GM23248 (cell line): ENCODE measurements at regions not wholly inside any gene's neighbourhood (a gene's known extent, or its start where the extent isn't known, plus 50 kb on each side); places are given as distances from the start of the nearest gene placed in this dataset.

Experiments used
- EZH2 ChIP-seq: fragments of 200-600 bp; sonication (generic); IDR thresholded peaks from 2 replicates; pipeline ENCODE4 v1.6.1; 2018; ENCODE audit warnings: antibody characterized with exemption, mild to moderate bottlenecking; ENCODE audit not compliant: insufficient read depth, poor library complexity, severe bottlenecking
- EZH2phosphoT487 ChIP-seq: fragments of 200-600 bp; sonication (generic); IDR thresholded peaks from 2 replicates; pipeline ENCODE4 v1.6.1; 2018; ENCODE audit warnings: antibody characterized with exemption, moderate library complexity, mild to moderate bottlenecking, low read depth; ENCODE audit not compliant: insufficient read depth

GRCh38 chr5:91841423-91841822 lies 458.3 kb upstream of the ARRDC3 start:
- TF ChIP-seq EZH2: no peak
- TF ChIP-seq EZH2phosphoT487: no peak
